ENCODE measurements at regions not wholly inside any gene's neighbourhood (a gene's known extent, or its start where the extent isn't known, plus 50 kb on each side); places are given as distances from the start of the nearest gene placed in this dataset.
"Not testable (repeated sequence)": the region's sequence is repeated elsewhere in the genome, so short reads cannot be mapped to it uniquely, and the experiment has no call there.

- H3K4me3 ChIP-seq (ENCODE audit: low read depth, low read length): no peak overlapping the region
- TF ChIP-seq, protein P1, sequence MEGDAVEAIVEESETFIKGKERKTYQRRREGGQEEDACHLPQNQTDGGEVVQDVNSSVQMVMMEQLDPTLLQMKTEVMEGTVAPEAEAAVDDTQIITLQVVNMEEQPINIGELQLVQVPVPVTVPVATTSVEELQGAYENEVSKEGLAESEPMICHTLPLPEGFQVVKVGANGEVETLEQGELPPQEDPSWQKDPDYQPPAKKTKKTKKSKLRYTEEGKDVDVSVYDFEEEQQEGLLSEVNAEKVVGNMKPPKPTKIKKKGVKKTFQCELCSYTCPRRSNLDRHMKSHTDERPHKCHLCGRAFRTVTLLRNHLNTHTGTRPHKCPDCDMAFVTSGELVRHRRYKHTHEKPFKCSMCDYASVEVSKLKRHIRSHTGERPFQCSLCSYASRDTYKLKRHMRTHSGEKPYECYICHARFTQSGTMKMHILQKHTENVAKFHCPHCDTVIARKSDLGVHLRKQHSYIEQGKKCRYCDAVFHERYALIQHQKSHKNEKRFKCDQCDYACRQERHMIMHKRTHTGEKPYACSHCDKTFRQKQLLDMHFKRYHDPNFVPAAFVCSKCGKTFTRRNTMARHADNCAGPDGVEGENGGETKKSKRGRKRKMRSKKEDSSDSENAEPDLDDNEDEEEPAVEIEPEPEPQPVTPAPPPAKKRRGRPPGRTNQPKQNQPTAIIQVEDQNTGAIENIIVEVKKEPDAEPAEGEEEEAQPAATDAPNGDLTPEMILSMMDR (IDR thresholded peaks at IDR 0.05; ENCODE audit: borderline replicate concordance, insufficient read depth, low read depth, low read length): no peak
Observed at GRCh38 chr9:115341426-115341825, 223.5 kb upstream of the TNC start.

GRCh38 chr9:115347776-115348175 lies 229.8 kb upstream of the TNC start:
- TF ChIP-seq, protein P1 (IDR thresholded peaks at IDR 0.05; ENCODE audit: borderline replicate concordance, insufficient read depth, low read depth, low read length): 0 out of 2 replicates have a peak, but pooled peaks have one; percentile 6
- not testable (repeated sequence) for H3K4me3 ChIP-seq (ENCODE audit: low read depth, low read length)

- H3K4me3 ChIP-seq (ENCODE audit: low read depth, low read length): not testable (repeated sequence)
Observed at GRCh38 chr9:115348936-115349335, 231.0 kb upstream of the TNC start.

DNA sequence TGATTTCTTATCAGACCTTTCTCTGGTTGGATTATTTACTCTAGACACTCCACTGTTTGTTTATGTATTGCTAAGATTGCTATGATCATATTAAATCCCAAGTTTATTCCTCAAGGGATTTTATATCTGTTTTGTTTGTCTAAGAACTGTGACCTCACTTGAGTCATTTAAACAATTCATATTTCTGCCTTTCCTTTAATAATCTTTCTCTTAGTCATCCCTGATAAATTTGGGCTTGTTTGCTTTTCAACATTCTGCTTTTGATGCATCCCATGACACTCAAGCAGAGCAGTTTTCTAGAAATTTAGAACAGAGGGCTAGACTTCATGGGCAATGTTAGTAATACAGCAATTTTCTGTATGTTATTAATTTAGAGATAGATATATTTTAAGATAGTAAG lies 231.6 kb upstream of the TNC start:
- H3K4me3 ChIP-seq (ENCODE audit: low read depth, low read length): no peak overlapping the region
- TF ChIP-seq, protein P1 (IDR thresholded peaks at IDR 0.05; ENCODE audit: borderline replicate concordance, insufficient read depth, low read depth, low read length): no peak

- H3K4me3 ChIP-seq (ENCODE audit: low read depth, low read length): no peak overlapping the region
- TF ChIP-seq, protein P1 (IDR thresholded peaks at IDR 0.05; ENCODE audit: borderline replicate concordance, insufficient read depth, low read depth, low read length): no peak
Observed at GRCh38 chr9:115350548-115350947, 232.6 kb upstream of the TNC start.

DNA sequence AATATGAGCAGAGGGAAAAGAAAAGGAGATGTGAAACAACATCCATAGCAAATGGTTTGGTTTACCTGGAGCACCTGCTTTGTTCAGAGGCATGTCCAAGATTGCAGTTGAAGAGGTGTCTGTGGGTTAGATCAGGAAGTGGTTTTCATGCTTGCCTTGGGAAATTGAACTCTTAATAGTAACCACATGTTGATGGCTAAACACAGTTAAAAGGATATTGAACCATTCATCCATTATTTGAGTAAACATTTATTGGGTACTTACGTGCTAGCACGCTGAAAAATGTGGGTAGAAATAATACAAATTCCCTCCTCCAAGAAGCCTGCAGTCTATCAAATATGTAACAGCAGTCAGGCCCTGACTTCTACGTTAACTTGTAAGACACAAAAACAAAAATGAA lies 235.7 kb upstream of the TNC start:
- TF ChIP-seq, protein P1 (IDR thresholded peaks at IDR 0.05; ENCODE audit: borderline replicate concordance, insufficient read depth, low read depth, low read length): no peak
- no peak overlapping the region for H3K4me3 ChIP-seq (ENCODE audit: low read depth, low read length)

DNA sequence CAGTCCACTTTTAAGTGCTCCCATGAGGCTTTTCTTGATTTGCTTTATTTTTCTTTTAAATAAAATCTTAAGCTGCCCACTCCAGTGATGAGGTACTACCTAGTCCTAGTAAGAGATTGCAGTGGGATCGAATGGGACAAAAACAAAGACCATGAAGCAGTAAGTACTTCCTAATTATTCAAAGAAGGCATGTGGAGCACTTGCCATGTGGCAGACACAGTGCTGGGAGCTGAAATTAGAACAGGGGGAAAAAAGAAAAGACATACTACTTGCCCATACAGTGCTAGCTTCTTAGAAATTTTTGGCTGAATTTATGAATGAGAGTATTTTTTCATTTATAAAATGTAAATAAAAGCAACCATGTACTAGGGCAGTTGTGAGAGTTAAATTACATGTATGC lies 239.9 kb upstream of the TNC start:
- no peak overlapping the region for H3K4me3 ChIP-seq (ENCODE audit: low read depth, low read length)
- TF ChIP-seq, protein P1 (IDR thresholded peaks at IDR 0.05; ENCODE audit: borderline replicate concordance, insufficient read depth, low read depth, low read length): no peak
